Ramos (cell line): ENCODE measurements at regions not wholly inside any gene's neighbourhood (a gene's known extent, or its start where the extent isn't known, plus 50 kb on each side); places are given as distances from the start of the nearest gene placed in this dataset.

Source experiments
- in situ Hi-C: fragments of 300-500 bp; cut with MboI; formaldehyde crosslinking; loops from one replicate; pipeline ENCODE4 v1.14.3; 2022; ENCODE audit warnings: low sequenced_read_pairs; ENCODE audit not compliant: unreplicated experiment

- in situ Hi-C loops = loop anchor here (10.0 kb wide), 1 partner anchor 441 kb away; no protein-coding TSS in a partner anchor
Measured at GRCh38 chr14:101184104-101184455, 280.6 kb upstream of the RTL1 start.

DNA sequence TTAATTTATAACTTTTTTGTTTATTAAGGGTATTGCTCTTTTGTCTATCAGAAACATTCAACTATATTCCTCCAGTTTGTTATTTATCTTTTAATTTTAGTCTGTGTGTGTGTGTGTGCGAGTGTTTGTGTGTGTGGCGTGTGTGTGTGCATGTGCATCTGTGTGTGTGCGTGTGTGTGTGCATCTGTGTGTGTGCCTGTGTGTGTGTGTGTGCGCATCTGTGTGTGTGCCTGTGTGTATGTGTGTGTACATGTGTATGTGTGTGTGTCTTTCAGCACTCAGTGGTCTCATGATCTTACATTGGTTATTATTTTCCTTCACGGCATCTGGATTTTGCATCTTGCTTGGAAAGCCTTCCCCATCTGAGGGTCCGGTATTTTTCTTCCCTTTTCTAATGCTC, 281.1 kb upstream of the RTL1 start:
- in situ Hi-C loops = loop anchor here (10.0 kb wide), 1 partner anchor 440 kb away; no protein-coding TSS in a partner anchor

- in situ Hi-C loops = loop anchor here (10.0 kb wide), 1 partner anchor 440 kb away; no protein-coding TSS in a partner anchor
Measured at GRCh38 chr14:101185073-101185835, 281.7 kb upstream of the RTL1 start.

- in situ Hi-C loops = loop anchor here (10.0 kb wide), 1 partner anchor 439 kb away; no protein-coding TSS in a partner anchor
Measured at GRCh38 chr14:101185946-101186345, 282.4 kb upstream of the RTL1 start.

- in situ Hi-C loops = loop anchor here (10.0 kb wide), 1 partner anchor 438 kb away; no protein-coding TSS in a partner anchor
Measured at GRCh38 chr14:101186544-101186943, 283.0 kb upstream of the RTL1 start.

DNA sequence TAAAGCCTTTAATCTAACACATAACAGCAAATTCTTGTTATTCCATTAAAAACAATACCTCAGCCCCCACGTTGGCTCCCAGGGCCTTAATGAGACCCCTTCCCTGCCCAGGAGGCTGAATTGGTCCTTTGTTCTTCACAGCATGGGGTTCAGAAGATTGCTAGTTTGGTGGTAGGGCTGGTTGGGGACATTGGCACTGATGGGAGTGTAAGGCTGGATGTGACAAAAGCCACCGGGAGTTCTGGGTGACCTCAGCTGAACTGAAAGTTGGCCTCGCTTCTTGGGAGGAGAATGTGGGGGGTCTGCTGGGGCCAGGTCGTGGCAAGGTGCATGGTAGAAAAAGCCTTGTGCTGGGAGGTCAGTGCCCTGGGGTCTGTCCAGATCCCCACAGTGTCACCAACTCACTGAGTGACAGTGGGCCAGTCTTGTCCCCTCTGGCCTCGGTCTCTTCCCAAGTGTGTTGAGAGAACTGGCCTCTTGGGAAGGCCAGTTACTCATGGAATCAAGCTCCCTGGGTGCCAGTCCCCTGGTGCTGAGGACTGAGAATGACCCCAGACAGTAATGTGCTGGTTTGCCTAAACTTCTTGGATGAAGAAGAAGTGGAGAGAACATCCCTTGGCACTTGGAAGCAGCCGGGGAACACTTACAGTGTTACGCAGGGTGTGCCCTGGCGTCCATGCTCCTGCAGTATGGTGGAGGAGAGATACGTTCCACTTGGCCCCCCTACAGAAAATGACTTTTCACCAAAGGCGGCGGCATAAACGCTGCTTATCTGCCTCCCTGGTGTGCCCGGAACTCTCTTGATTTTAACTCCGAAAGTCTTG, 283.7 kb upstream of the RTL1 start:
- in situ Hi-C loops = loop anchor here (10.0 kb wide), 1 partner anchor 438 kb away; no protein-coding TSS in a partner anchor

GRCh38 chr14:101187816-101188570, 284.5 kb upstream of the RTL1 start:
- in situ Hi-C loops = loop anchor here (10.0 kb wide), 1 partner anchor 437 kb away; no protein-coding TSS in a partner anchor

- in situ Hi-C loops = loop anchor here (10.0 kb wide), 1 partner anchor 436 kb away; no protein-coding TSS in a partner anchor
Measured at GRCh38 chr14:101188571-101188915, 285.0 kb upstream of the RTL1 start.

DNA sequence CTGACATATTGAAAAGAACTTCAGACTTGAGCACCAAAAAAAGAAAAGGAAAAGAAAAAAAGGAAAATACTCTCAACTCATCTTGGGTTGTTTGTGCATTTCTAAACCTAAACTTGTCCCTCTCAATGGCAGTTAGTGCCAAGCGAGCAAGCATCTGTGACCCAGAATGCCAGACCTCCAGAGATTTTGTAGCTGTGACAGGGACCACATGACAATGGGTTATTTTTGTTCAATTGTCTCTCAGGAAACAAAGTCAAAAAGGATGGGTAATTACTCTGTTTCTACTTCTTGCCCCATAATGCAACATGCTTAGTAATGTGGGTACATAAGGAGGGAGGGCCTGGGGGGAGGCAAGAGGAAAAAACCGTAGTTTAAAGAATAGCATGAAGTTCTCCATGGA, 285.7 kb upstream of the RTL1 start:
- in situ Hi-C loops = loop anchor here (10.0 kb wide), 1 partner anchor 436 kb away; no protein-coding TSS in a partner anchor

GRCh38 chr14:101189962-101190560, 286.5 kb upstream of the RTL1 start:
- in situ Hi-C loops = loop anchor here (10.0 kb wide), 1 partner anchor 435 kb away; no protein-coding TSS in a partner anchor

GRCh38 chr14:101191101-101191720, 287.7 kb upstream of the RTL1 start:
- in situ Hi-C loops = no loop called here

GRCh38 chr14:101191721-101192660, 288.5 kb upstream of the RTL1 start:
- in situ Hi-C loops = no loop called here

- in situ Hi-C loops = no loop called here
Measured at GRCh38 chr14:101192661-101193000, 289.1 kb upstream of the RTL1 start.

- in situ Hi-C loops = no loop called here
Measured at GRCh38 chr14:101193106-101193844, 289.8 kb upstream of the RTL1 start.

- in situ Hi-C loops = no loop called here
Measured at GRCh38 chr14:101193845-101194372, 290.4 kb upstream of the RTL1 start.

- in situ Hi-C loops = no loop called here
Measured at GRCh38 chr14:101194373-101195308, 291.1 kb upstream of the RTL1 start.
